BE2C (cell line): ENCODE measurements at regions not wholly inside any gene's neighbourhood (a gene's known extent, or its start where the extent isn't known, plus 50 kb on each side); places are given as distances from the start of the nearest gene placed in this dataset.

ENCODE experiments used
- DNase-seq: peaks from one replicate; pipeline ENCODE4 v3.0.0-alpha.2; 2020
- H3K27me3 ChIP-seq: fragments of 250-450 bp; sonication (Bioruptor Pico); 2 replicates; pipeline ENCODE4 v1.5.1; 2020; ENCODE audit warnings: mild to moderate bottlenecking
- H3K36me3 ChIP-seq: fragments of 250-450 bp; sonication (Bioruptor Pico); 2 replicates; pipeline ENCODE4 v1.5.1; 2020; ENCODE audit warnings: mild to moderate bottlenecking
- H3K4me1 ChIP-seq: fragments of 250-450 bp; sonication (Bioruptor Pico); 2 replicates; pipeline ENCODE4 v1.5.1; 2020
- H3K4me3 ChIP-seq: 2 replicates; pipeline ENCODE4 v1.5.1; 2011; ENCODE audit warnings: low read depth, low read length
- H3K9me3 ChIP-seq: fragments of 250-450 bp; sonication (Bioruptor Pico); 2 replicates; pipeline ENCODE4 v1.5.1; 2020
- CTCF ChIP-seq: IDR thresholded peaks from 2 replicates; pipeline ENCODE4 v1.5.1; 2012; ENCODE audit warnings: mild to moderate bottlenecking, low read depth, low read length

- H3K4me1 ChIP-seq: no peaks in the 10 kb centered on the region
- no peaks in the 10 kb centered on the region for H3K27me3 ChIP-seq
- DNase-seq: no peak
- TF ChIP-seq CTCF: no peak
- H3K9me3 ChIP-seq: no peaks in the 10 kb centered on the region
- H3K36me3 ChIP-seq: no peaks in the 10 kb centered on the region
- no peak overlapping the region for H3K4me3 ChIP-seq
Measured at GRCh38 chr3:22306454-22306853, 555.4 kb upstream of the ZNF385D start.

GRCh38 chr3:22308871-22309270 is 557.9 kb upstream of the ZNF385D start:
- DNase-seq: no peak
- Histone ChIP-seq H3K27me3 (no peaks in the 10 kb centered on the region), H3K4me1 (no peaks in the 10 kb centered on the region), H3K4me3 (no peak overlapping the region), H3K9me3 (no peaks in the 10 kb centered on the region), H3K36me3 (no peaks in the 10 kb centered on the region)
- no peak for TF ChIP-seq CTCF

- TF ChIP-seq CTCF: no peak
- no peak for DNase-seq
- Histone ChIP-seq H3K4me1 (no peaks in the 10 kb centered on the region), H3K9me3 (no peaks in the 10 kb centered on the region), H3K4me3 (no peak overlapping the region), H3K27me3 (no peaks in the 10 kb centered on the region), H3K36me3 (no peaks in the 10 kb centered on the region)
Measured at GRCh38 chr3:22315925-22316324, 564.9 kb upstream of the ZNF385D start.

GRCh38 chr3:22318325-22318724 is 567.3 kb upstream of the ZNF385D start:
- Histone ChIP-seq H3K27me3 (no peaks in the 10 kb centered on the region), H3K4me3 (no peak overlapping the region), H3K36me3 (no peaks in the 10 kb centered on the region), H3K9me3 (no peaks in the 10 kb centered on the region), H3K4me1 (no peaks in the 10 kb centered on the region)
- TF ChIP-seq CTCF: no peak
- no peak for DNase-seq

GRCh38 chr3:22319446-22319845 is 568.4 kb upstream of the ZNF385D start:
- DNase-seq: no peak
- Histone ChIP-seq H3K36me3 (no peaks in the 10 kb centered on the region), H3K4me3 (no peak overlapping the region), H3K9me3 (no peaks in the 10 kb centered on the region), H3K27me3 (no peaks in the 10 kb centered on the region), H3K4me1 (no peaks in the 10 kb centered on the region)
- no peak for TF ChIP-seq CTCF

- no peak for TF ChIP-seq CTCF
- H3K4me1 ChIP-seq: no peaks in the 10 kb centered on the region
- no peaks in the 10 kb centered on the region for H3K36me3 ChIP-seq
- H3K4me3 ChIP-seq: no peak overlapping the region
- H3K27me3 ChIP-seq: no peaks in the 10 kb centered on the region
- DNase-seq: no peak
- H3K9me3 ChIP-seq: no peaks in the 10 kb centered on the region
Measured at GRCh38 chr3:22322861-22323260, 571.9 kb upstream of the ZNF385D start.
